ENCODE measurements at regions not wholly inside any gene's neighbourhood (a gene's known extent, or its start where the extent isn't known, plus 50 kb on each side); places are given as distances from the start of the nearest gene placed in this dataset.
A peak's percentile ranks its signal among the peaks of the same experiment; 100 is the strongest.

DNA sequence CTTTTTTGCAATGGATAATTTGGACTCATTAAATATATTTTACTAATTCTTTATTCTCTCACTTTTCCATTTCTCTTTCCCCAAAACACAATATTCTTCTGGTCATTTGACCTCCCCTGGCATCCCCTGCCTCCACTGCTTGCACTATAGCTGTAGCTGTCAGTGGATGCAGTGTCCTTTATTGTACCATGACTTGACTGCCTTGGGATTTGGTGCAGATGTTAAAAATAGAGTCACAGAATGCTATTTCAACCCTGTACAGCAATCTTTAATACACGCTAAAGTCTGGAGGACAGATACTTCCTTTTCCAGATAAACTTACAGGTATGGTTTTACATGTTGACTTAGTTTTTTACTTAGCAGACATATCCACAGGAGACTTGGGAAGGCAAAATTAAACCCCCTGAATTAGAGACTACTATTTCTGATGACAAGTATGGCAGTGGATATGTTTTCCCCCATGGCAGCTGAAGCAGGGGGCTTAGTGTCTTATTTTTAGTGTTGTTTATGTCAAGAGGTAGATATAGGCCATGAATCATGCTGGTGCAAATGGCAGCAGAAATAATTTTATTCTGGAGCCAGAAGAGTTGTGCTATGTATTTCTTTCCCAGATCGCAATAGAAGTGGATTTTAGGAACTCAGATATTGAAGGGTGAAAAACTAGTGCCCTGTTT, 461.4 kb downstream of the NAF1 start:
- H3K36me3 ChIP-seq = no peaks in the 10 kb centered on the region
- H3K9me3 ChIP-seq = no peaks in the 10 kb centered on the region
- H3K27ac ChIP-seq = no peak overlapping the region
- TF ChIP-seq, protein P1, sequence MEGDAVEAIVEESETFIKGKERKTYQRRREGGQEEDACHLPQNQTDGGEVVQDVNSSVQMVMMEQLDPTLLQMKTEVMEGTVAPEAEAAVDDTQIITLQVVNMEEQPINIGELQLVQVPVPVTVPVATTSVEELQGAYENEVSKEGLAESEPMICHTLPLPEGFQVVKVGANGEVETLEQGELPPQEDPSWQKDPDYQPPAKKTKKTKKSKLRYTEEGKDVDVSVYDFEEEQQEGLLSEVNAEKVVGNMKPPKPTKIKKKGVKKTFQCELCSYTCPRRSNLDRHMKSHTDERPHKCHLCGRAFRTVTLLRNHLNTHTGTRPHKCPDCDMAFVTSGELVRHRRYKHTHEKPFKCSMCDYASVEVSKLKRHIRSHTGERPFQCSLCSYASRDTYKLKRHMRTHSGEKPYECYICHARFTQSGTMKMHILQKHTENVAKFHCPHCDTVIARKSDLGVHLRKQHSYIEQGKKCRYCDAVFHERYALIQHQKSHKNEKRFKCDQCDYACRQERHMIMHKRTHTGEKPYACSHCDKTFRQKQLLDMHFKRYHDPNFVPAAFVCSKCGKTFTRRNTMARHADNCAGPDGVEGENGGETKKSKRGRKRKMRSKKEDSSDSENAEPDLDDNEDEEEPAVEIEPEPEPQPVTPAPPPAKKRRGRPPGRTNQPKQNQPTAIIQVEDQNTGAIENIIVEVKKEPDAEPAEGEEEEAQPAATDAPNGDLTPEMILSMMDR (IDR thresholded peaks at IDR 0.05) = no peak
- TF ChIP-seq POLR2AphosphoS5 (IDR thresholded peaks at IDR 0.05) = no peak
- TF ChIP-seq POLR2A (IDR thresholded peaks at IDR 0.05) = no peak
- no peak for TF ChIP-seq EP300 (IDR thresholded peaks at IDR 0.05)
- H3K27me3 ChIP-seq = no peaks in the 10 kb centered on the region
- no peak for DNase-seq (ENCODE audit: low spot score in 2 of 2)
- WGBS = 71% methylated on average over 2 of the region's 2 CpGs
- no peak overlapping the region for H3K4me3 ChIP-seq
- H3K4me1 ChIP-seq = no peaks in the 10 kb centered on the region

DNA sequence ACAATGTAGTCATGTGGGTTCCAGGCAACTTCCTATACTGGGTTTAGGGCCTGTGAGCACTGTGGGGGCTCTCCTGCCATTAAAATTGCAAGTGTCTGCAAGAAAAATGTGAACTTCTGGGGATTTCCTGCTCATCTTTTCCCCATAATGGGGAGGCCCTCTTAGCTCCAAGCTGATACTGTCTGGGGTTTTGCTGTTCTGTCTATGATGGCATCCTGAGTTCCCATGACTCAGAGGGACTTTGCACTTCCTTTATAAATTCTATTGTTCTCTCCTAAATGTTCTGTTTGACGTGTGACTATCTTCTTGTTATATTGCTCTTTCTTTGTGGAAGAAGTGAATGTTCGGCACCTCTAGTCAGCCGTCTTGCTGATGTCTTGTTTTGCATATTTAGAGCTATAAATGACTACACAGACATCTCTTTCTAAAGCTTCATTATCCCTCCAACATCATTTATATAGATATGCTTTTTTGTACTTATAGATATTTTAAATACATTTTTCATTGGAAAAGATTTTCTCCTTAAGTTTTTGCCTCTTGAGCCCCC, 465.8 kb downstream of the NAF1 start:
- no peak overlapping the region for H3K27ac ChIP-seq
- H3K4me3 ChIP-seq = no peak overlapping the region
- TF ChIP-seq POLR2AphosphoS5 (IDR thresholded peaks at IDR 0.05) = no peak
- TF ChIP-seq, protein P1 (IDR thresholded peaks at IDR 0.05) = no peak
- TF ChIP-seq POLR2A (IDR thresholded peaks at IDR 0.05) = no peak
- no peak for TF ChIP-seq EP300 (IDR thresholded peaks at IDR 0.05)
- no peaks in the 10 kb centered on the region for H3K9me3 ChIP-seq
- no peaks in the 10 kb centered on the region for H3K27me3 ChIP-seq
- H3K4me1 ChIP-seq = no peaks in the 10 kb centered on the region
- no peak for DNase-seq (ENCODE audit: low spot score in 2 of 2)
- 75% methylated on average over 3 of the region's 3 CpGs for WGBS
- no peaks in the 10 kb centered on the region for H3K36me3 ChIP-seq

DNA sequence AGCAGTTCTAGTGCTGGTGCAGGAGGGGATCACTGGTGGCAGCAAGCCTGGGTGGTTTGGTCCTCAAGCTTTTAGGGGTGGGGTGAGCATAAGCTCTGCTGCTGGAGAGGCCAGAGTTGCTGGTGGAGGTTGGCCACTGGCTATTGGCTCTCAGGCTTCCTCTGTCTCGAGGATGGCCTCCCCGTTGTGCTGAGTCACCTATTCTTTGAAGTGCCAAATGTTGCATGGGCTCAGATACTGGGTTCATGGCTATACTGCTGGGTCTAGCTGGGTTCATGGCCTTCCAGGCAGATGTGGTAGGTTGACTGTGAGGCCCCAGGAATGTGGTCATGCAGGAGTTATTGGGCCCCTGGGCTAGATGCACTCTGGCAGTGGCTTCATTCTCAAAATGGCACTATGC, 466.3 kb downstream of the NAF1 start:
- no peaks in the 10 kb centered on the region for H3K9me3 ChIP-seq
- H3K4me1 ChIP-seq = no peaks in the 10 kb centered on the region
- no peaks in the 10 kb centered on the region for H3K27me3 ChIP-seq
- DNase-seq (ENCODE audit: low spot score in 2 of 2) = peak in 1 of 2 donors; percentile 39
- H3K27ac ChIP-seq = no peak overlapping the region
- WGBS = 93% methylated on average over 2 of the region's 2 CpGs
- H3K4me3 ChIP-seq = no peak overlapping the region
- no peaks in the 10 kb centered on the region for H3K36me3 ChIP-seq
- no peak for TF ChIP-seq POLR2A (IDR thresholded peaks at IDR 0.05)
- TF ChIP-seq POLR2AphosphoS5 (IDR thresholded peaks at IDR 0.05) = no peak
- no peak for TF ChIP-seq EP300 (IDR thresholded peaks at IDR 0.05)
- TF ChIP-seq, protein P1 (IDR thresholded peaks at IDR 0.05) = no peak

DNA sequence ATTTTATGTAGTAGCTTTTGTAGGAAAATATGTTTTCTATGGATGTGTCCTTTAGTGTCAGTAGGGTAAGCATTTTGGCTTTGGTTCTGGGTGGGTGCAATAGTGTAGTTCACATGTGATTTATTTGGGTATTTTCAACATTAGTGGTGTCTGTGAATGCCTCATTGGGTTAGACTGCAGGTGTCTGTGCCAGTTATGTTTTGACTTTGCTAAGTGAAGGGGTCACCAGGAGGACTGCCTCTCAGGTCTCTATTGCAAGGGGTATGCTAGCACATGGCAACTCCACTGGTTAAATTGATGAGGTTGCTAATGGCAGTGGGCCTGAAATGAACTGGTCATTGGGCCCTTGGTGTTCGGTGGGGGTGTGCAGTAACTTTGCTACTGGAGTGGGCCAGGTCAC, 467.1 kb downstream of the NAF1 start:
- Histone ChIP-seq H3K4me1 (no peaks in the 10 kb centered on the region), H3K9me3 (no peaks in the 10 kb centered on the region), H3K27ac (no peak overlapping the region), H3K4me3 (no peak overlapping the region), H3K27me3 (no peaks in the 10 kb centered on the region), H3K36me3 (no peaks in the 10 kb centered on the region)
- TF ChIP-seq POLR2AphosphoS5 (IDR thresholded peaks at IDR 0.05) (no peak), POLR2A (IDR thresholded peaks at IDR 0.05) (no peak), EP300 (IDR thresholded peaks at IDR 0.05) (no peak)
- TF ChIP-seq, protein P1 (IDR thresholded peaks at IDR 0.05) = no peak
- no peak for DNase-seq (ENCODE audit: low spot score in 2 of 2)
- 100% methylated on average over 1 of the region's 1 CpG for WGBS

DNA sequence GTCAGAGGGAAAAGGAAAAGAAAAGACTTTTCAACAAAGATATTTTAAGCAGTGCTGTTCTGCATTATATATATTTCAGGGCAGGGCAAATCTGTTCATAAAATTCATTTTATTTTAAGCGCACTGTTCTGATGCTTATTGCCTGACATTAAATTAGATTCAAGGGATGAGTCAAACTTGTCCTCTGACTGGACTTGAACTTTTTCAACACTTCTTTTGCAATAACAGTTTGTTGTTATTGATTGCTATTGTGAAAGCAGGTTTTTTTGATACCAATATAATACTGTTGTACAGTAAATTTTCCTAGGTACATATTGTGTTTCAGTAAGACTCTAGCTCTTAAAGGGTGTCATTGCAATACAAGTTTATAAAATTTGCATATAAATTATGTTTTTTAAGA, 481.3 kb downstream of the NAF1 start:
- Histone ChIP-seq H3K4me1 (no peaks in the 10 kb centered on the region), H3K9me3 (no peaks in the 10 kb centered on the region), H3K36me3 (no peaks in the 10 kb centered on the region), H3K27me3 (no peaks in the 10 kb centered on the region), H3K4me3 (no peak overlapping the region), H3K27ac (no peak overlapping the region)
- 93% methylated on average over 1 of the region's 1 CpG for WGBS
- DNase-seq (ENCODE audit: low spot score in 2 of 2) = no peak
- no peak for TF ChIP-seq EP300 (IDR thresholded peaks at IDR 0.05)
